22Rv1 (cell line): ENCODE measurements at regions not wholly inside any gene's neighbourhood (a gene's known extent, or its start where the extent isn't known, plus 50 kb on each side); places are given as distances from the start of the nearest gene placed in this dataset.

Experiments used
- ZFX ChIP-seq: fragments of 450-650 bp; IDR thresholded peaks from 2 replicates; pipeline ENCODE4 v1.6.1; 2017; ENCODE audit warnings: antibody characterized with exemption, borderline replicate concordance
- TF ChIP-seq, protein P1 (sequence below): fragments of 450-650 bp; IDR thresholded peaks from 2 replicates; pipeline ENCODE4 v1.5.1; 2017; ENCODE audit warnings: mild to moderate bottlenecking

DNA sequence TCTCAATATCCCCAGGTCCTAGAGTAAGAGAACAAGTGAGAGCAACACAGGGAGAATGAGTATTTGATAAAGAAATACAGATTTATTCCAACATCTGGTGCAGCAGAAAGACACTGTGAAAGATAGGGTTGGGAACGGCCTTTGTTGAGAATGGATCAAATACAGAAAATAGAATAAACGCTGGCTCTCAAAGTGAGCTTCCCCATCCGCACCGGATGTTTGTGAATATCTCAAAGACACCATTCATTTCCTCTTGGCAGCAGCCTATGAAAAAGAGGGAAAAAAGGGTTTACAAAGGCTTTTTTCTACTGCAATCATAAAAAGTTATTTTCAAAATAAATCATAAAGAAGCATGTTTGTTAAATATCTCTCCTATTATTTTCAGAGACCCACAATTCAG is 279.3 kb downstream of the CASP12 start:
- TF ChIP-seq, protein P1, sequence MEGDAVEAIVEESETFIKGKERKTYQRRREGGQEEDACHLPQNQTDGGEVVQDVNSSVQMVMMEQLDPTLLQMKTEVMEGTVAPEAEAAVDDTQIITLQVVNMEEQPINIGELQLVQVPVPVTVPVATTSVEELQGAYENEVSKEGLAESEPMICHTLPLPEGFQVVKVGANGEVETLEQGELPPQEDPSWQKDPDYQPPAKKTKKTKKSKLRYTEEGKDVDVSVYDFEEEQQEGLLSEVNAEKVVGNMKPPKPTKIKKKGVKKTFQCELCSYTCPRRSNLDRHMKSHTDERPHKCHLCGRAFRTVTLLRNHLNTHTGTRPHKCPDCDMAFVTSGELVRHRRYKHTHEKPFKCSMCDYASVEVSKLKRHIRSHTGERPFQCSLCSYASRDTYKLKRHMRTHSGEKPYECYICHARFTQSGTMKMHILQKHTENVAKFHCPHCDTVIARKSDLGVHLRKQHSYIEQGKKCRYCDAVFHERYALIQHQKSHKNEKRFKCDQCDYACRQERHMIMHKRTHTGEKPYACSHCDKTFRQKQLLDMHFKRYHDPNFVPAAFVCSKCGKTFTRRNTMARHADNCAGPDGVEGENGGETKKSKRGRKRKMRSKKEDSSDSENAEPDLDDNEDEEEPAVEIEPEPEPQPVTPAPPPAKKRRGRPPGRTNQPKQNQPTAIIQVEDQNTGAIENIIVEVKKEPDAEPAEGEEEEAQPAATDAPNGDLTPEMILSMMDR, result no peak
- no peak for TF ChIP-seq ZFX
